GM12874 (cell line): ENCODE measurements at regions not wholly inside any gene's neighbourhood (a gene's known extent, or its start where the extent isn't known, plus 50 kb on each side); places are given as distances from the start of the nearest gene placed in this dataset.

Experiments
- TF ChIP-seq, protein P1 (sequence below): IDR thresholded peaks from 2 replicates; pipeline ENCODE4 v1.5.1; 2011; ENCODE audit warnings: low read depth, mild to moderate bottlenecking, control low read depth, low read length, moderate library complexity; ENCODE audit not compliant: insufficient read depth

DNA sequence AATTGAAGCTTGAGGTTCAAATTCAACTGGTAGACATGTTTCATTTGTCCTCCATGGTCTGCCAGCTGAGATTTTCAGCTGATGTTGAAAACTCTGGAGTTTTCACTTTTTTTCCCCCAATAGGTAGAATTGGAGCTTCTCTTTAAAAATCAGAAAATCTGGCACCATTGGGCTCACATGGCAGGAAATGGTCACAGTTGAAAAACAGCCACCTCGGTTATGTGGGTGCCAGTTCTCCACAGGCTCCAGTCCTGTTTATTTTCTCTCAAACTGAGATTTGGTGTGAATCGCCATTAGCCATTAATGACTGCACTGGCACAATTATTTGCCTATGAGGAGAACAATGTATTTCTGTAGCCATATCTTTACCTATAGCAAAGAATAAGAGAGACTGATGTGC, 171.4 kb upstream of the TFAP2D start:
- TF ChIP-seq, protein P1, sequence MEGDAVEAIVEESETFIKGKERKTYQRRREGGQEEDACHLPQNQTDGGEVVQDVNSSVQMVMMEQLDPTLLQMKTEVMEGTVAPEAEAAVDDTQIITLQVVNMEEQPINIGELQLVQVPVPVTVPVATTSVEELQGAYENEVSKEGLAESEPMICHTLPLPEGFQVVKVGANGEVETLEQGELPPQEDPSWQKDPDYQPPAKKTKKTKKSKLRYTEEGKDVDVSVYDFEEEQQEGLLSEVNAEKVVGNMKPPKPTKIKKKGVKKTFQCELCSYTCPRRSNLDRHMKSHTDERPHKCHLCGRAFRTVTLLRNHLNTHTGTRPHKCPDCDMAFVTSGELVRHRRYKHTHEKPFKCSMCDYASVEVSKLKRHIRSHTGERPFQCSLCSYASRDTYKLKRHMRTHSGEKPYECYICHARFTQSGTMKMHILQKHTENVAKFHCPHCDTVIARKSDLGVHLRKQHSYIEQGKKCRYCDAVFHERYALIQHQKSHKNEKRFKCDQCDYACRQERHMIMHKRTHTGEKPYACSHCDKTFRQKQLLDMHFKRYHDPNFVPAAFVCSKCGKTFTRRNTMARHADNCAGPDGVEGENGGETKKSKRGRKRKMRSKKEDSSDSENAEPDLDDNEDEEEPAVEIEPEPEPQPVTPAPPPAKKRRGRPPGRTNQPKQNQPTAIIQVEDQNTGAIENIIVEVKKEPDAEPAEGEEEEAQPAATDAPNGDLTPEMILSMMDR = no peak

DNA sequence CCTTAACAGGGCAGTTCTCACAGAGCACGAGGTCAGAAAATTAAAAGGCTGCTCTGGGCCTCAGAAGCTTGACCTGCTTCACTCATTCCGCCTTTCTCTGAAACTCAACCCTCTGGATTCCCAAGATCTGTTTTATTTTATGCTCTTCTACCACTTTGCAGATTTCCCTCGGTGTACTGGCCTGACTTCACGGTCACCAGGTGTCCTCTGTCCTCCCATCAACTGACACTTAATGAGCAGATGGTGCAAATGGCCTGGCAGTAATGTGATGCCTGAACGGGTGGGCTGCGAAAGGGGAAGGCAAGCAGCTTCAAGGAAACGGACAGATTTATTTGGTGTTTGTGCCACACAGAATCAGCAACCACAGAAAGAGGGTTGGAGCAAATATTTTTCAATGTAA, 169.7 kb upstream of the TFAP2D start:
- TF ChIP-seq, protein P1 = no peak

DNA sequence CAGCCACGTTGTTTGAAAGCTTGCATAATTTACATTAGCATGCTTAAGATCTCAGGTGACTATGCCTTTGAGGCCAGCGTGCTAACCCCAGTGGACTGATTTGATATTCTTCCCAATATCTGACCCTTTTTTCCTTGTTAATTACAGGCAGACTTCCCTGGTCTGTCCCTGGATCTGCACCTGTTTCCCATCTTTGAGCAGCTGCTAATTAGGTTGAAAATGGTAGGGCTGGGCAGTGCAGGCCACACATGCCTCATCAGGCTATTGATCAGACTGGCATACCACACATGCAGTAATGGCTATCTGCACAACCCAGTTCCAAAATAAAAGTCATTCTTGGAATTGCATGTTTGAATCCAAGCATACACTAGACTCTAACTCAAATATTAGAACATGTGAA, 164.3 kb upstream of the TFAP2D start:
- TF ChIP-seq, protein P1 = no peak

DNA sequence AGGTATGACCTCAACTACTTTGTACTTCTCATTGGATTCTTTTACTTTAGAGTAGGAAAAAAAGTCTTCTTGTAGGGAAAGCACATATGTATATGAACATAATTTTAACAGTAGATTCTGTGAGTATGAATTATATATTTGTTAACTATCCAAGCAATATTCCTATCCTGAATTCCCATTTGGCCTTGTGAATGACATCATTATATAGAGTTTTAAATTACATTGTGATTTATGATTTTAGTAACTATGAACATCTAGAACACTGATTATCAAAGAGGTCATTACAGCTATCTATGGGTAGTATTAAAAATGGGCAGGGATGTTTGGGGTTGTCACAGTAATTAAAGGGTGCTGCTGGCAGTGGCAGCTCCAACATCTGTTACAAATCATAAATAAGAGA, 163.9 kb upstream of the TFAP2D start:
- TF ChIP-seq, protein P1 = no peak

DNA sequence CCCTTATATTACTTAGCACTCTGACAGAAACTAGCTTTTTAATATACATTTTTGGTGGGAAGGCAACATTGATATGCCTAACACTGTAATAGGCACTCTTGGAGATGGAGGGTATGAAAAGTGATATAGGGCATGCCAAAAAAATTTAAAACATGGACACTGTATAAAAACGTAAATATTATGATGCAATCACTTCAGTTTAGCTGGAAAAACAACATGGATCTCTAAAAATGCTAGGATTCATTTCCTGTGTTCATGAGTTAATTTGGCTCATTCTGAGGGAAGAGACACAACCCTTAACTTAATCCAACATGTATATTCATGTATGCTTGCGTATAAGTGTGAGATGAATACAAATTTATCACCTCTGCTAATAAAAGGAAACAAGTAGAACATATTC, 157.3 kb upstream of the TFAP2D start:
- TF ChIP-seq, protein P1 = no peak

DNA sequence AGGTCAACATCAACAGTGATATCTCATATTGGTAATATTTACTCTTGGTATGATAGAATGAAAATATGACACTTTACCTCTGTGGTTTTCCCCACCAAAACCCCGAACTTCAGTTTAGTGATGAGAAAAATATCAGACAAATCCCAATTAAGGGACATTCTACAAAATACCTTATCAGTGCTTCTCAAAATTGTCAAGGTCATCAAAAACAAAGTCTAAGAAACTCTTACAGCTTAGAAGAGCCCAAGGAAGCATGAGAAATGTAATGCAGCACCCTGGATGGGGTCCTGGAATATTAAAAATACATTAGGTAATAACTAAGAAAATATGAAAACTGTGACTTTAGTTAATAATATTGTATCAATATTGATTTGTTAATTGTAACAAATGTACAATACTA, 148.3 kb upstream of the TFAP2D start:
- TF ChIP-seq, protein P1 = no peak

DNA sequence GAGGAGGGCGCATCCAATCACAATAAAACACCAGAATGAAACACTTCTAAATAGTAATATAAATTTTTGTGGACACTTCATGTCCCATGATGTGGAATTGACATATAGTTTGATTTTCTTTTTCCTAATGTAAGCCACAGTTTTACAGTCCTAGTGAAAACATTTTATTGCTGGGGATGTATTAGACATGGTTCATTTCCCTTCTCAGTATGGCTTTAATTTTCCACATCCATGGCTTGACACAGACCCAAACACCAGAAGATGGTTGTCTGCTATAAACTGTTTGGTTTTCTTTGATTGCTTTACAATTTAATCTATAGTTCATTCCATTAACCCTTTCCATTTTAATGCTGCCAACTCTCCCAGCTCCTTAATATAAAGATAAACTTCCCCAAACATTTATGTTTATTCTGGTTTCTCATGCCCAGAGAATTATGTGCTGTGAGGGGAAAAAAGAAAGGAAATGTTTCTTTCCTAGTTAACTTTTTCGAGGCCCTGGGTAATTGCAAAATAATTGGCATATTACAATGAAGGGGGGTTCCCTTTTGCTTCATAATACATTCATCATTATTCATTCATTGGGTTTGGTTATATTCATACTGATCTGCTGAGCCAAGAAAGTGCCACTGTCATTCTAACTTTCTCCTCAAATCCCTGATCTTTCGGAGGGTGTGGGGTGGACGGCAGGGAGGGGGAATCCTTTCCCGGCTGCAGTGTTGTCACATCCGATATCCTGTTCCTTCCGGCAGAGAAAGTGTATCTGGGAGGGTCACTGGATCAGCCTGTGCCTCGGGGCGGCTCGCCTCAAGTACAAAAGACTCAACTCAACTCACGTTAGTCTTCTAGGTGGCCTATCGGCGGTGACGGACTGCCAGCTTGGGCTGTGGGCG, 127.6 kb upstream of the TFAP2D start:
- TF ChIP-seq, protein P1 = no peak
